ENCODE measurements at regions not wholly inside any gene's neighbourhood (a gene's known extent, or its start where the extent isn't known, plus 50 kb on each side); places are given as distances from the start of the nearest gene placed in this dataset.

DNA sequence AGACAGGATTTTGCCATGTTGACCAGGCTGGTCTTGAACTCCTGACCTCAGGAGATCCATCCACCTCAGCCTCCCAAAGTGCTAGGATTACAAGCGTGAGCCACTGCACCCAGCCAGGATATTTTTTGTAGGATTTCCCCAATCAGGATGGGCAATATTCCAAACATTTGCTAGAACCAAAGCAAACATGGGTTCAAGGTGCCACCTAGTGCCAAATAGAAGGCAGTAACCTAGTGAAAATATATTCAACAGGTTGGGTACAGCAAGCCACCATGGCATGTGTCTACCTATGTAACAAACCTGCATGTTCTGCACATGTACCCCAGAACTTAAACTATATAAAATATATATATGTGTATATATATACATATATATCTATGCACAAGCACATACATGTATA lies 185.9 kb upstream of the CADM2 start:
- dilution Hi-C loops (cut with MboI; ENCODE audit: extremely low pct_ligation_motif_present, low sequenced_read_pairs), result no loop called here
- no peaks in the 10 kb centered on the region for H3K9me3 ChIP-seq (ENCODE audit: control insufficient read depth, low read depth, low read length)

DNA sequence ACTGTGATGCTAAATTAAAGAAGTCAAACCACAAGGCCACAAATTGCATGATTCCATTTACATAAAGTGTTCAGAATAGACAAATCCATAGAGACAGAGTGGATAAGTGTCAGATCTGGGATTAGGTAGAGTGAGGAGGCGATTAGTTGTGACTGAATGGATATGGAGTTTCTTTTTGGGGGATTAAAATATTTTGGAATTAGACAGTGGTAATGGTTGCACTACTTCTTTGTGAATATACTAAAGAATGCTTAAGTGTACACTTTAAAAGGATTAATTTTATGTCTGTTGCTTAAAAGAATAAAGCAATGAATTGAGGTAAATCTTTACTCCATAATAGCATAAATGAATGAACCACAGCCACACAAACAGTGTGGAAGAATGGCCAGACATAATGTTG lies 175.5 kb upstream of the CADM2 start:
- Histone ChIP-seq H3K4me2 (ENCODE audit: control insufficient read depth, extremely low read depth, insufficient read depth, low read depth, low read length) (no peak overlapping the region), H2AFZ (ENCODE audit: control insufficient read depth, low read length) (no peak overlapping the region), H3K27ac (ENCODE audit: control insufficient read depth, insufficient read depth, low read length) (no peak overlapping the region), H3K9me1 (ENCODE audit: control insufficient read depth, extremely low read depth, insufficient read depth, low read length) (no peaks in the 10 kb centered on the region), H3K36me3 (ENCODE audit: control insufficient read depth in 2 of 2, extremely low read depth in 1 of 2, insufficient read depth in 2 of 2, low read length in 2 of 2) (no peaks in the 10 kb centered on the region), H3K4me3 (ENCODE audit: control insufficient read depth in 2 of 3, extremely low read depth in 1 of 3, insufficient read depth in 2 of 3, low read depth in 1 of 3, low read length in 3 of 3) (no peak overlapping the region), H3K9ac (ENCODE audit: control insufficient read depth, extremely low read depth, insufficient read depth, low read length) (no peak overlapping the region), H3K4me1 (ENCODE audit: control insufficient read depth, extremely low read depth, insufficient read depth, low read length) (no peaks in the 10 kb centered on the region), H4K20me1 (ENCODE audit: control insufficient read depth, extremely low read depth, insufficient read depth, low read length) (no peaks in the 10 kb centered on the region), H3K9me3 (ENCODE audit: control insufficient read depth, low read depth, low read length) (no peaks in the 10 kb centered on the region), H3K79me2 (ENCODE audit: control insufficient read depth, insufficient read depth, low read length) (no peaks in the 10 kb centered on the region), H3K27me3 (ENCODE audit: control insufficient read depth, extremely low read depth, insufficient read depth, low read length) (no peaks in the 10 kb centered on the region)
- TF ChIP-seq EZH2 (IDR thresholded peaks at IDR 0.05; ENCODE audit: low read length), result no peak
- TF ChIP-seq, protein P1, sequence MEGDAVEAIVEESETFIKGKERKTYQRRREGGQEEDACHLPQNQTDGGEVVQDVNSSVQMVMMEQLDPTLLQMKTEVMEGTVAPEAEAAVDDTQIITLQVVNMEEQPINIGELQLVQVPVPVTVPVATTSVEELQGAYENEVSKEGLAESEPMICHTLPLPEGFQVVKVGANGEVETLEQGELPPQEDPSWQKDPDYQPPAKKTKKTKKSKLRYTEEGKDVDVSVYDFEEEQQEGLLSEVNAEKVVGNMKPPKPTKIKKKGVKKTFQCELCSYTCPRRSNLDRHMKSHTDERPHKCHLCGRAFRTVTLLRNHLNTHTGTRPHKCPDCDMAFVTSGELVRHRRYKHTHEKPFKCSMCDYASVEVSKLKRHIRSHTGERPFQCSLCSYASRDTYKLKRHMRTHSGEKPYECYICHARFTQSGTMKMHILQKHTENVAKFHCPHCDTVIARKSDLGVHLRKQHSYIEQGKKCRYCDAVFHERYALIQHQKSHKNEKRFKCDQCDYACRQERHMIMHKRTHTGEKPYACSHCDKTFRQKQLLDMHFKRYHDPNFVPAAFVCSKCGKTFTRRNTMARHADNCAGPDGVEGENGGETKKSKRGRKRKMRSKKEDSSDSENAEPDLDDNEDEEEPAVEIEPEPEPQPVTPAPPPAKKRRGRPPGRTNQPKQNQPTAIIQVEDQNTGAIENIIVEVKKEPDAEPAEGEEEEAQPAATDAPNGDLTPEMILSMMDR (optimal IDR thresholded peaks at IDR 0.05 in 1 of 3, IDR thresholded peaks at IDR 0.05 in 1 of 3, conservative IDR thresholded peaks at IDR 0.05 in 1 of 3; ENCODE audit: extremely low read depth in 1 of 3, insufficient read depth in 2 of 3, low read length in 3 of 3), result no peak
- no peak for FAIRE-seq
- dilution Hi-C loops (cut with MboI; ENCODE audit: extremely low pct_ligation_motif_present, low sequenced_read_pairs), result no loop called here
- DNase-seq (ENCODE audit: low read depth, low spot score), result no peak

More for the DNA sequence above, 185.9 kb upstream of the CADM2 start:
- DNase-seq (ENCODE audit: low read depth, low spot score) (no peak), FAIRE-seq (no peak)
- Histone ChIP-seq H3K4me1 (ENCODE audit: control insufficient read depth, extremely low read depth, insufficient read depth, low read length) (no peaks in the 10 kb centered on the region), H3K9me1 (ENCODE audit: control insufficient read depth, extremely low read depth, insufficient read depth, low read length) (no peaks in the 10 kb centered on the region), H3K4me3 (ENCODE audit: control insufficient read depth in 2 of 3, extremely low read depth in 1 of 3, insufficient read depth in 2 of 3, low read depth in 1 of 3, low read length in 3 of 3) (no peak overlapping the region), H3K36me3 (ENCODE audit: control insufficient read depth in 2 of 2, extremely low read depth in 1 of 2, insufficient read depth in 2 of 2, low read length in 2 of 2) (no peaks in the 10 kb centered on the region), H2AFZ (ENCODE audit: control insufficient read depth, low read length) (no peak overlapping the region), H3K9ac (ENCODE audit: control insufficient read depth, extremely low read depth, insufficient read depth, low read length) (no peak overlapping the region), H4K20me1 (ENCODE audit: control insufficient read depth, extremely low read depth, insufficient read depth, low read length) (no peaks in the 10 kb centered on the region), H3K27ac (ENCODE audit: control insufficient read depth, insufficient read depth, low read length) (no peak overlapping the region), H3K4me2 (ENCODE audit: control insufficient read depth, extremely low read depth, insufficient read depth, low read depth, low read length) (no peak overlapping the region), H3K27me3 (ENCODE audit: control insufficient read depth, extremely low read depth, insufficient read depth, low read length) (no peaks in the 10 kb centered on the region), H3K79me2 (ENCODE audit: control insufficient read depth, insufficient read depth, low read length) (no peaks in the 10 kb centered on the region)
- no peak for TF ChIP-seq EZH2 (IDR thresholded peaks at IDR 0.05; ENCODE audit: low read length)
- TF ChIP-seq, protein P1 (optimal IDR thresholded peaks at IDR 0.05 in 1 of 3, IDR thresholded peaks at IDR 0.05 in 1 of 3, conservative IDR thresholded peaks at IDR 0.05 in 1 of 3; ENCODE audit: extremely low read depth in 1 of 3, insufficient read depth in 2 of 3, low read length in 3 of 3), result no peak
